ENCODE measurements at regions not wholly inside any gene's neighbourhood (a gene's known extent, or its start where the extent isn't known, plus 50 kb on each side); places are given as distances from the start of the nearest gene placed in this dataset.

DNA sequence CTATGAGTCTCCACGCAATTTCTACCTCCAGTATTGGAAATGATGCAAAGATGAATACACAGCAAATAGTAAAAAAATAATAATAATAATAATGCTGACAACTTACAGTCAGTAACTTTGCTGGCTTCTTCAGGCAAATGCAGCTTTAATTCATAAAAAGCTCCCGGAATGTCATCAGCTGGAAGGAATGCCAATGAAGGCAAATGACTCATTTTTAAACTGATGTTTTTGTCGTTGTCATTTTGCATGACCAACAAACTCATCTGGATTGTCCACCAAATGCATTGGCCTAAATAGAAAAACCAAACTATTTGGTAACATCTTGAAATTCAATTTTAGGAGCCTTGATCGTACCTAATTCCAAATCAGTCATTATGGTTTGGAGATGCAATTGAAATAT, 217.1 kb downstream of the ALDH8A1 start:
- Histone ChIP-seq H3K27me3 (ENCODE audit: control insufficient read depth in 5 of 5, insufficient read depth in 4 of 5, low read length in 5 of 5) (peaks cover 0 to 2% (median 0%) of the 10 kb centered on the region in 5 donors), H3K27ac (ENCODE audit: low read depth, low read length) (no peak overlapping the region), H3K4me1 (ENCODE audit: control insufficient read depth in 5 of 5, insufficient read depth in 5 of 5, low read length in 5 of 5) (no peaks in the 10 kb centered on the region), H3K36me3 (ENCODE audit: control insufficient read depth in 5 of 5, insufficient read depth in 5 of 5, low read length in 5 of 5) (no peaks in the 10 kb centered on the region), H3K9ac (ENCODE audit: low read length in 5 of 5) (no peak overlapping the region), H3K4me3 (ENCODE audit: low read depth in 1 of 5, low read length in 5 of 5) (no peak overlapping the region), H3K9me3 (ENCODE audit: control insufficient read depth in 5 of 5, low read length in 5 of 5) (no peaks in the 10 kb centered on the region)

DNA sequence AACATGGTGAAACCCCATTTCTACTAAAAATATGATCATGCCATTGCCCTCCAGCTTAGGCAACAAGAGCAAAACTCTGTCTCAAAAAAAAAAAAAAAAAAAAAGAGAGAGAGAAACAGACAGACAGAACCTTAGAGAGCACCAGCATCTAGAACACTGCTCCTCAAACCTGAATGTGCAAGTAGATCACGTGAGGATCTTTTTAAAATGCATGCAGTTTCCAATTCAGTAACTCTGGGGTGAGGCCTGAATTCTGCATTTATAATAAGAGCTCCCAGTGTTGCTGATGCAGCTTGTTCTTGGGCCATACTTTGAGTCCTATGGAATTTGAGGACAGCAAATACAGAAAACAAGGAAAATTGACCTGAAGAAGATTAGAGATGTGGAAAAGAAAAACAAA, 218.3 kb downstream of the ALDH8A1 start:
- Histone ChIP-seq H3K9ac (ENCODE audit: low read length in 5 of 5) (no peak overlapping the region), H3K4me1 (ENCODE audit: control insufficient read depth in 5 of 5, insufficient read depth in 5 of 5, low read length in 5 of 5) (no peaks in the 10 kb centered on the region)

DNA sequence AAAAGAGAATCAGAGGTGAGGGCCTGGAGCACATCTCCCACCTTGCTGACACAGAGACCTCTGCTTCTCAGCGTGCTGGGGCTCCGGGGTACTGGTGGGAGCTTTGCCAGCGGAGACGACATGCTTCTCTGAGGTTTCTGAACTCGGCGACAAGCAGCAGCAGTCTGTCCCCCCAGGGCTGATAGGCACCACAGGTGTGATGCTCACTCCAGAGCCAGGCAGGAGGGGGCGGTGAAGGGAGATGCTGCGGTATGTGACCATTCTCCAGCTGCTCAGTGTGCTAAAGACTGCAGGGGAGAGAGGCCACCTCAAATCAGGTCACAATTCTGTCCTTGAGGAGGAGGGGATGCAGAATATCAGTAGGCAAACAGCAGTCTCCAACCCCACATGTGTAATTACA, 219.9 kb downstream of the ALDH8A1 start:
- H3K4me3 ChIP-seq (ENCODE audit: low read depth in 1 of 5, low read length in 5 of 5): no peak overlapping the region
- no peaks in the 10 kb centered on the region for H3K36me3 ChIP-seq (ENCODE audit: control insufficient read depth in 5 of 5, insufficient read depth in 5 of 5, low read length in 5 of 5)
- no peak overlapping the region for H3K9ac ChIP-seq (ENCODE audit: low read length in 5 of 5)
- H3K27me3 ChIP-seq (ENCODE audit: control insufficient read depth in 5 of 5, insufficient read depth in 4 of 5, low read length in 5 of 5): peaks cover 0 to 2% (median 0%) of the 10 kb centered on the region in 5 donors
- no peak overlapping the region for H3K27ac ChIP-seq (ENCODE audit: low read depth, low read length)
- peaks cover 0 to 4% (median 0%) of the 10 kb centered on the region in 5 donors for H3K4me1 ChIP-seq (ENCODE audit: control insufficient read depth in 5 of 5, insufficient read depth in 5 of 5, low read length in 5 of 5)
- no peaks in the 10 kb centered on the region for H3K9me3 ChIP-seq (ENCODE audit: control insufficient read depth in 5 of 5, low read length in 5 of 5)

More for the DNA sequence above, 218.3 kb downstream of the ALDH8A1 start:
- peaks cover 0 to 2% (median 0%) of the 10 kb centered on the region in 5 donors for H3K27me3 ChIP-seq (ENCODE audit: control insufficient read depth in 5 of 5, insufficient read depth in 4 of 5, low read length in 5 of 5)
- H3K4me3 ChIP-seq (ENCODE audit: low read depth in 1 of 5, low read length in 5 of 5): no peak overlapping the region
- no peaks in the 10 kb centered on the region for H3K9me3 ChIP-seq (ENCODE audit: control insufficient read depth in 5 of 5, low read length in 5 of 5)
- no peak overlapping the region for H3K27ac ChIP-seq (ENCODE audit: low read depth, low read length)
- no peaks in the 10 kb centered on the region for H3K36me3 ChIP-seq (ENCODE audit: control insufficient read depth in 5 of 5, insufficient read depth in 5 of 5, low read length in 5 of 5)

DNA sequence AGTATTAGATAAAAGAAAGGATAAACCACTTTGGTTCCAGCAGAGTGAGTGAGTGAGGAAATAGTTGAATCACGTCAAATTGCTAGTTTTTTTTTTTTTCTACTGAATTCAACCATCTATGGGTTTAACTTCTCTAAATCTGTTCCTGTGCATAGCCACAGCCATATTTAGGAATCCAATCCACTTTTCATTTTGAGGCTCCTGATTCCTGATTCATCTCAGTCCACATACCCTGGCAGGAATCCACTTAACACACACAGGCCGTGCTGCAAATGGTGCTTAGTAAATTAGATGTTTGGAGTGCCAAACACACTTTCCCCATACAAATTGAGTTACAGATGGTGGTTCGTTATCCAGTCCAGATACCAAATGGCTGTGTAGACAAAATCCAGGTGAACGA, 220.3 kb downstream of the ALDH8A1 start:
- Histone ChIP-seq H3K9me3 (ENCODE audit: control insufficient read depth in 5 of 5, low read length in 5 of 5) (no peaks in the 10 kb centered on the region), H3K27ac (ENCODE audit: low read depth, low read length) (no peak overlapping the region), H3K4me1 (ENCODE audit: control insufficient read depth in 5 of 5, insufficient read depth in 5 of 5, low read length in 5 of 5) (peaks cover 0 to 8% (median under 1%) of the 10 kb centered on the region in 5 donors), H3K36me3 (ENCODE audit: control insufficient read depth in 5 of 5, insufficient read depth in 5 of 5, low read length in 5 of 5) (no peaks in the 10 kb centered on the region), H3K9ac (ENCODE audit: low read length in 5 of 5) (no peak overlapping the region), H3K27me3 (ENCODE audit: control insufficient read depth in 5 of 5, insufficient read depth in 4 of 5, low read length in 5 of 5) (peaks cover 0 to 2% (median 0%) of the 10 kb centered on the region in 5 donors), H3K4me3 (ENCODE audit: low read depth in 1 of 5, low read length in 5 of 5) (no peak overlapping the region)

DNA sequence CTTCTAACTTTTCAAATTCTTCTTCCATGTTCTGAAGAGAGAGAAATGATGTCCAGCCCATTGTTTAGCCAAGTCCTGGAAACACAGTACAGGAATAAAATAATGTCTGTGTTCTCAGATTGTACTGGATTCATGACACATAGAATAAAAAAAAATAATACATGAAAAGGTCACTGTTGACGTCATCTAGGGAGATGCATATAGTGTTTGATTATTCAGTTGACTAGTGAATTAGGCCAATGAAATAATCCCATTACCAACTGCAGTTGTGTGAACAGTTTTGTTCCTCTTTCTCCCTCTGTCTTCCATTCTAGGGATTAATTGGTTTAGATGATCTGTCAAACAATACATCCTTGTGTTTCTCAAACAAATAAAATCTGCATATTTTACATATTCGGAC, 222.8 kb downstream of the ALDH8A1 start:
- Histone ChIP-seq H3K4me3 (ENCODE audit: low read depth in 1 of 5, low read length in 5 of 5) (no peak overlapping the region), H3K27me3 (ENCODE audit: control insufficient read depth in 5 of 5, insufficient read depth in 4 of 5, low read length in 5 of 5) (peaks cover 0 to 2% (median 0%) of the 10 kb centered on the region in 5 donors), H3K27ac (ENCODE audit: low read depth, low read length) (no peak overlapping the region), H3K4me1 (ENCODE audit: control insufficient read depth in 5 of 5, insufficient read depth in 5 of 5, low read length in 5 of 5) (peaks cover 0 to 23% (median 7%) of the 10 kb centered on the region in 5 donors), H3K9me3 (ENCODE audit: control insufficient read depth in 5 of 5, low read length in 5 of 5) (no peaks in the 10 kb centered on the region), H3K9ac (ENCODE audit: low read length in 5 of 5) (no peak overlapping the region), H3K36me3 (ENCODE audit: control insufficient read depth in 5 of 5, insufficient read depth in 5 of 5, low read length in 5 of 5) (no peaks in the 10 kb centered on the region)

DNA sequence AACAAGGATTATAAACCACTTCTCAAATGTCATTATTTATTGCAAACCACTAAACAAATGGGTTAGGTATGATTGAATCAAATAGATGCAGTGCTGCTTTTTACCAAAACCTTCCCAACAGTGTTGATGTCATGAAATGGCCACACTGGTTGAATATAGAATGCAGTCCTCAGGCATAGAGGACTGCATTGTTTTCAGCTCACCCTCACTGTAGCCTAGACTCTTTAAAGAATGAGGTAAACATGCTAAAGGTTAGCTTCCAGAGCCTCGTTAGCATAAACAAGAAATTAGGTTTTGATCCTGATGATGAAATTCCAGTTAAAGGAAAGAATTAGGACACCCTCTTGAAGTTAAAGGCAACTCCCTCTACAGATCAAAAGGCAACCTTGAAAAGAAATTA, 224.3 kb downstream of the ALDH8A1 start:
- Histone ChIP-seq H3K27ac (ENCODE audit: low read depth, low read length) (no peak overlapping the region), H3K4me3 (ENCODE audit: low read depth in 1 of 5, low read length in 5 of 5) (no peak overlapping the region), H3K27me3 (ENCODE audit: control insufficient read depth in 5 of 5, insufficient read depth in 4 of 5, low read length in 5 of 5) (peaks cover 0 to 2% (median 0%) of the 10 kb centered on the region in 5 donors), H3K9ac (ENCODE audit: low read length in 5 of 5) (no peak overlapping the region), H3K9me3 (ENCODE audit: control insufficient read depth in 5 of 5, low read length in 5 of 5) (no peaks in the 10 kb centered on the region), H3K36me3 (ENCODE audit: control insufficient read depth in 5 of 5, insufficient read depth in 5 of 5, low read length in 5 of 5) (no peaks in the 10 kb centered on the region), H3K4me1 (ENCODE audit: control insufficient read depth in 5 of 5, insufficient read depth in 5 of 5, low read length in 5 of 5) (peaks cover 0 to 33% (median 10%) of the 10 kb centered on the region in 5 donors)

DNA sequence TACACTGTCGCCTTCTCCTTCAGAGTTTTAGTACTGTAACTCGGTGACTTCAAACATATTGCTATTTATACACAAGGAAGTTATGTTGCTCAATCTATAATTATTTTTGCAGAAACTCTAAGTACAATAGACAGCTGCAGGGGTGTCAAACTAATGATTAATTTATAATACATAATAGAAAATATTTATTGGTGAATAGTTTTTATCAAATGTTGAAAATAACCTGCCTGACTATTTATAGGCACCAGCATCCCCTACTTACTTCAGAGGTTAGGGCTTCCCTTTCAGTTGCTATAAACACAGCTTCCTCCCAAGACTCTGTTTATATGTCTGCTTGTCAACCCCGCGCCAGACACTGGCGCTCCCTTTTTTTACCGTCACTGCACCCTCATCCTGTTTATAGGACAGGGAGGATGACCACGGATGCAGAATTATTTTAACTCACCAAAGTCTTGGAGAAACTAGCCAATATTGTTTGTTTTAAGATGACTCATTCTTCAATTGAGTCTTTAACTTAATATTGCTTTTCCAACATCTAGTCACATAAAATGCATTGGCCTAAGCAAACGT, 225.0 kb downstream of the ALDH8A1 start:
- Histone ChIP-seq H3K4me1 (ENCODE audit: control insufficient read depth in 5 of 5, insufficient read depth in 5 of 5, low read length in 5 of 5) (peaks cover 4 to 40% (median 17%) of the 10 kb centered on the region in 5 donors), H3K27ac (ENCODE audit: low read depth, low read length) (no peak overlapping the region)

DNA sequence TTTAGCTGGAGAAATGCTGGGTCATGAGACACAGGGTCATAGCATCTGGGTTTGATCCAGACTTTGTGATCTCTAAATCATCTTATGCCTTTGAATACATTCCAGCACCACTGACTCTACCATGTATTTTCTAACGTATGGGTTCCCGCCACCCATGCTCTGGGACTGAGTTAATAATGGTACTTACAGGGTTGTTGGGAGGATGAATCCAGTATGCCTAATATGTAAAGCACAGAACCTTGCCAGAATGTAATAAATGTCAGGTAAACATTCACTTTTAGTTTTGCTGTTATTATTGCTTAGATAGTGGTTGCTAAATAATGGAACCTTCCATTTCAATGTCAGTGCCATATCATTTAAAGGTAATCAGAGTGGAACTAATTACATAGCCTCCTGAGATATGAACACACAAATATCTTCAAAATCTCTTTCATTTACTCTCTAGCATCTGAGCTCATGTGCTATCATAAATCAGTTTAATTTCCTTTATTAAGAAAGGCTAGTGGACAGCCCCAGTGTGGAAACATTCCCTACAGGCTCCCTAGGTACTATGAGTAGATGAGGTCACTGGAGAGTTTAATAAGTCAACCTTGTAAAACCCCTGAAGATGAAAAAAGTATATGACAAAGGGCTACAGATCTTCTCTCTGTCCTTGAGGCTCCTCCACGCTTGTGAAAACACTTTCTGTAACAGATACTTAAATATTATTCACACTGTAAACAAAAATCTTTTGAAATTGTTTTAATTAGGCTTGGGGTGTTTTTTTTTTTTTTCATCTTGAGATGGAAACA, 226.6 kb downstream of the ALDH8A1 start:
- Histone ChIP-seq H3K4me1 (ENCODE audit: control insufficient read depth in 5 of 5, insufficient read depth in 5 of 5, low read length in 5 of 5) (peaks cover 6 to 52% (median 24%) of the 10 kb centered on the region in 5 donors), H3K27ac (ENCODE audit: low read depth, low read length) (no peak overlapping the region)

More for the DNA sequence above, 225.0 kb downstream of the ALDH8A1 start:
- no peaks in the 10 kb centered on the region for H3K27me3 ChIP-seq (ENCODE audit: control insufficient read depth in 5 of 5, insufficient read depth in 4 of 5, low read length in 5 of 5)
- H3K9me3 ChIP-seq (ENCODE audit: control insufficient read depth in 5 of 5, low read length in 5 of 5): no peaks in the 10 kb centered on the region
- H3K9ac ChIP-seq (ENCODE audit: low read length in 5 of 5): no peak overlapping the region
- no peak overlapping the region for H3K4me3 ChIP-seq (ENCODE audit: low read depth in 1 of 5, low read length in 5 of 5)
- no peaks in the 10 kb centered on the region for H3K36me3 ChIP-seq (ENCODE audit: control insufficient read depth in 5 of 5, insufficient read depth in 5 of 5, low read length in 5 of 5)

DNA sequence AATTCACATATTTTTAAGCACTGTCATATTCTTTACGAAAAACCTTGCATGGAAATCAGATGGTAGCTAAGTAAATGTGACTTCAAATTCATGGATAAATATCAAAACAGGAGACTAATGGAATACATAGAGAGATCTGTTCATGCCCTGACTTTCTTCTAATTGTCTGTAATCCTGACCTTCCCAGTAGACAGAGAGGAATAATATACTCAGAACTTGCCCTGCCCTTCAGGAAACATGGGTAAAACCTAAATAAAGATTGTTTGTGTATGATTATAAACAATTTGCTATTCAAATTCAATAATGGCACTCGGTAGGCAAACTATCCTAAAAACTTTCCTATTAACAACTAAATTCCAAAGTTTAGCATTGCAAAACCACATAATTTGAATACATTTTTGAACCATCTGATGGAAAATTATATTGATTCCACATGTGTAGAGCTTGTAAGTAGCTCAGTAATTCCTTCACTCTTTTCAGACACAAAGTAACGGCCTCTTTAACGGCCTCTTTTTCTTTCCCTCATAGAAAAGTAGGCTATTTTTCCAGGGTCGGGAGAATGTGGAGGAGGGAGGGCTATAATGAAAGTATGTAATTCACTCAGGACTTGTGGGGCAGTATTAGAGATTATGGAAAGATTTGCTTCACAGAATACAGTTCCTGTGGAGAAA, 227.6 kb downstream of the ALDH8A1 start:
- no peak overlapping the region for H3K27ac ChIP-seq (ENCODE audit: low read depth, low read length)
- H3K9ac ChIP-seq (ENCODE audit: low read length in 5 of 5): no peak overlapping the region
- H3K4me1 ChIP-seq (ENCODE audit: control insufficient read depth in 5 of 5, insufficient read depth in 5 of 5, low read length in 5 of 5): peaks cover 6 to 54% (median 26%) of the 10 kb centered on the region in 5 donors
- no peaks in the 10 kb centered on the region for H3K36me3 ChIP-seq (ENCODE audit: control insufficient read depth in 5 of 5, insufficient read depth in 5 of 5, low read length in 5 of 5)
- H3K9me3 ChIP-seq (ENCODE audit: control insufficient read depth in 5 of 5, low read length in 5 of 5): no peaks in the 10 kb centered on the region
- no peaks in the 10 kb centered on the region for H3K27me3 ChIP-seq (ENCODE audit: control insufficient read depth in 5 of 5, insufficient read depth in 4 of 5, low read length in 5 of 5)
- H3K4me3 ChIP-seq (ENCODE audit: low read depth in 1 of 5, low read length in 5 of 5): no peak overlapping the region

More for the DNA sequence above, 226.6 kb downstream of the ALDH8A1 start:
- Histone ChIP-seq H3K4me3 (ENCODE audit: low read depth in 1 of 5, low read length in 5 of 5) (no peak overlapping the region), H3K27me3 (ENCODE audit: control insufficient read depth in 5 of 5, insufficient read depth in 4 of 5, low read length in 5 of 5) (no peaks in the 10 kb centered on the region), H3K9ac (ENCODE audit: low read length in 5 of 5) (no peak overlapping the region), H3K36me3 (ENCODE audit: control insufficient read depth in 5 of 5, insufficient read depth in 5 of 5, low read length in 5 of 5) (no peaks in the 10 kb centered on the region), H3K9me3 (ENCODE audit: control insufficient read depth in 5 of 5, low read length in 5 of 5) (no peaks in the 10 kb centered on the region)

DNA sequence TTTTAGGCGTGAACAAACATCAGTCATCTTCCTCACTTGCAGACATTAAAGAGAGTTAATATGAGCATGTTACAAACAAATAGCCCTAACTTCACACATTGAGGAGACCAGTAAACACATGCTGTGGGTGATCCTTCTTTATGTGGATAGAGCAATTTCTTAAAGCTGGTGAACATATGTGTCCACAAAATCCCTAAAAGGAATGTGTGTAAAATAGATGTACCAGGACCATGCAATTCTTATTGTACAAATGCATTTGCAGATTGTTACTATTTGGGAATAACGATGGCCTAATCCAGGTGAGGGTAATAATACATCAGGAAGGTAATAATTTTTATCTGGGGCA, 228.9 kb downstream of the ALDH8A1 start:
- Histone ChIP-seq H3K4me3 (ENCODE audit: low read depth in 1 of 5, low read length in 5 of 5) (no peak overlapping the region), H3K9ac (ENCODE audit: low read length in 5 of 5) (no peak overlapping the region), H3K27me3 (ENCODE audit: control insufficient read depth in 5 of 5, insufficient read depth in 4 of 5, low read length in 5 of 5) (no peaks in the 10 kb centered on the region), H3K36me3 (ENCODE audit: control insufficient read depth in 5 of 5, insufficient read depth in 5 of 5, low read length in 5 of 5) (no peaks in the 10 kb centered on the region), H3K4me1 (ENCODE audit: control insufficient read depth in 5 of 5, insufficient read depth in 5 of 5, low read length in 5 of 5) (peaks cover 6 to 54% (median 26%) of the 10 kb centered on the region in 5 donors), H3K9me3 (ENCODE audit: control insufficient read depth in 5 of 5, low read length in 5 of 5) (no peaks in the 10 kb centered on the region), H3K27ac (ENCODE audit: low read depth, low read length) (peak overlapping the region; percentile 43)

Measured in subcutaneous abdominal adipose tissue (tissue), 5 donors.